ENCODE measurements at regions not wholly inside any gene's neighbourhood (a gene's known extent, or its start where the extent isn't known, plus 50 kb on each side); places are given as distances from the start of the nearest gene placed in this dataset.

DNA sequence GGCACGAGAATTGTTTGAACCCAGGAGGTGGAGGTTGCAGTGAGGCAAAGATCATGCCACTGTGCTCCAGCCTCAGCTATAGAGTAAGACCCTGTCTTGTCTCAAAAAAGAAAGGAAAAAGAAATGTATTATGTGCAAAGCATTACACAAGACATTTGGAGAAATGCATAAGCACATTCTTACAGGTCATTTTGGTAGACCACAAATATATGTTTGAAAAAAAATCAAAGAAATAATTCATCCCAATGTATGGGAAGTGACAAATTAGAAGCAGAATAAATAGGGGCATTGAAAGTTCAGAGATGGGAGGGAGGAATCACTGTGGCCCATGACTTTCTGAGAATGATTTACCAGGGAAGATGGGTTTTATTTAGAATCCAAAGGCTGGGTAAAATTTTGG lies 283.5 kb upstream of the ADAMTS5 start:
- no peak overlapping the region for H3K4me3 ChIP-seq (ENCODE audit: low read depth, low read length)
- no peaks in the 10 kb centered on the region for H3K36me3 ChIP-seq (replicated peaks)
- DNase-seq = no peak
- in situ Hi-C loops (cut with HindIII; ENCODE audit: low pct_ligation_motif_present, low sequenced_read_pairs) = no loop called here
- H3K27ac ChIP-seq = no peak overlapping the region
- TF ChIP-seq, protein P1, sequence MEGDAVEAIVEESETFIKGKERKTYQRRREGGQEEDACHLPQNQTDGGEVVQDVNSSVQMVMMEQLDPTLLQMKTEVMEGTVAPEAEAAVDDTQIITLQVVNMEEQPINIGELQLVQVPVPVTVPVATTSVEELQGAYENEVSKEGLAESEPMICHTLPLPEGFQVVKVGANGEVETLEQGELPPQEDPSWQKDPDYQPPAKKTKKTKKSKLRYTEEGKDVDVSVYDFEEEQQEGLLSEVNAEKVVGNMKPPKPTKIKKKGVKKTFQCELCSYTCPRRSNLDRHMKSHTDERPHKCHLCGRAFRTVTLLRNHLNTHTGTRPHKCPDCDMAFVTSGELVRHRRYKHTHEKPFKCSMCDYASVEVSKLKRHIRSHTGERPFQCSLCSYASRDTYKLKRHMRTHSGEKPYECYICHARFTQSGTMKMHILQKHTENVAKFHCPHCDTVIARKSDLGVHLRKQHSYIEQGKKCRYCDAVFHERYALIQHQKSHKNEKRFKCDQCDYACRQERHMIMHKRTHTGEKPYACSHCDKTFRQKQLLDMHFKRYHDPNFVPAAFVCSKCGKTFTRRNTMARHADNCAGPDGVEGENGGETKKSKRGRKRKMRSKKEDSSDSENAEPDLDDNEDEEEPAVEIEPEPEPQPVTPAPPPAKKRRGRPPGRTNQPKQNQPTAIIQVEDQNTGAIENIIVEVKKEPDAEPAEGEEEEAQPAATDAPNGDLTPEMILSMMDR (IDR thresholded peaks at IDR 0.05; ENCODE audit: low read depth, low read length, missing control alignments) = no peak
- H3K27me3 ChIP-seq (replicated peaks) = no peaks in the 10 kb centered on the region

DNA sequence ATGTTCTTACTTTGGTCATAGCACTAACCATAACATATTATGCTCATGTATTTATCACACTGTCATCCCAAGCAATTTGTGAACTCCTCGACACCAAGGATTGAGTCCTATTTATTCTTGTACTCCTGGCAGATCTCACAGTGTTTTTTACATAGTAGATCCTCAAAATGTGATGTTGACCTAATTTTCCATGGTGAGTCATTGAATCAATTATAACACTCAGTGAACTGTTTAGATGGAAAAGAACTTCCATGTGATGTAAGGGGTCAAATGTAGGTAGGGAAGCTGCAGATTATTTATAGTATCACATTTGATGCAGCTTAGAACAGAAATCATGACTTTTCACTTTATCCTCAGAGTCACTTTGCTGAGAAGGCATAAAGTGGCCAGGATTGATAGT lies 281.9 kb upstream of the ADAMTS5 start:
- H3K27me3 ChIP-seq (replicated peaks) = no peaks in the 10 kb centered on the region
- no peak overlapping the region for H3K4me3 ChIP-seq (ENCODE audit: low read depth, low read length)
- TF ChIP-seq, protein P1 (IDR thresholded peaks at IDR 0.05; ENCODE audit: low read depth, low read length, missing control alignments) = no peak
- no peak overlapping the region for H3K27ac ChIP-seq
- in situ Hi-C loops (cut with HindIII; ENCODE audit: low pct_ligation_motif_present, low sequenced_read_pairs) = no loop called here
- H3K36me3 ChIP-seq (replicated peaks) = no peaks in the 10 kb centered on the region
- DNase-seq = no peak

DNA sequence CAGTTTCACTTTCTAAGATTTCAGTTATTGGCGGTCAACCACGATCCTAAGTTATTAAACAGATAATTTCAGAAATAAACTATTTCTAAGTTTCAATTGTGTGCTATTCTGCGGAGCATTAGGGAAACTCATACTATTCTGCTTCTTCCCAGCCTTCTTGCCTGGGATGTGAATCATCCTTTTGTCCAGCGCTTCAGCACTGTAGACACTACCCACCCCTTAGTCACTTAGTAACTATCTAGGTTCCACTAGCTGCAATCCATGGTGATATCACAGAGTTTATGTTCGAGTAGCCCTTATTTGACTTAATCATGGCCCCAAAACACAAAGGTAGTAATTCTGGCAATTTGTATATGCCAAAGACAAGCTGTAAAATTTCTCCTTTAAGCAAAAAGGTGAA lies 279.9 kb upstream of the ADAMTS5 start:
- H3K4me3 ChIP-seq (ENCODE audit: low read depth, low read length) = no peak overlapping the region

DNA sequence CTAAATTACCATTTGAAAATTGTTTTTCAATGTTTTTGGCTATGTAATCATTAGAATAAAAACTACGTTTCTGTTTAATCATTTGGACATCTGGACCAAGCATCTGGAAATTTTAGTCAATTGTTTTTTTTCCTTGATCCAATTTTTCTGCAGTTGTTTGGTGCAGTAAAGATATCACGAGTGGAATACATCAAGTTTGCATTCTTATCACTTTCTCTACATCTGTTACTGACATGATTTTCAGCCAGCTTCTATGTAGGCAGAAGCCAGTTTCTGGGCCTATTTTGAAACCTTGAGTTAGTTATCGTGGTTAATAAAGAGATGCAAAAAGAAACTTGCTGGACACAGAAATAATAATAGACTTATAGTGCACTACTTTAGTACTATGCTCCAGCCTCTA lies 277.9 kb upstream of the ADAMTS5 start:
- H3K36me3 ChIP-seq (replicated peaks) = no peaks in the 10 kb centered on the region
- DNase-seq = no peak
- H3K4me3 ChIP-seq (ENCODE audit: low read depth, low read length) = no peak overlapping the region
- TF ChIP-seq, protein P1 (IDR thresholded peaks at IDR 0.05; ENCODE audit: low read depth, low read length, missing control alignments) = no peak
- H3K27ac ChIP-seq = no peak overlapping the region
- in situ Hi-C loops (cut with HindIII; ENCODE audit: low pct_ligation_motif_present, low sequenced_read_pairs) = no loop called here
- H3K27me3 ChIP-seq (replicated peaks) = no peaks in the 10 kb centered on the region

More for the DNA sequence above, 279.9 kb upstream of the ADAMTS5 start:
- Histone ChIP-seq H3K36me3 (replicated peaks) (no peaks in the 10 kb centered on the region), H3K27ac (peak overlapping the region; percentile 15), H3K27me3 (replicated peaks) (no peaks in the 10 kb centered on the region)
- peak; percentile 80 for DNase-seq
- in situ Hi-C loops (cut with HindIII; ENCODE audit: low pct_ligation_motif_present, low sequenced_read_pairs) = no loop called here
- TF ChIP-seq, protein P1 (IDR thresholded peaks at IDR 0.05; ENCODE audit: low read depth, low read length, missing control alignments) = no peak

DNA sequence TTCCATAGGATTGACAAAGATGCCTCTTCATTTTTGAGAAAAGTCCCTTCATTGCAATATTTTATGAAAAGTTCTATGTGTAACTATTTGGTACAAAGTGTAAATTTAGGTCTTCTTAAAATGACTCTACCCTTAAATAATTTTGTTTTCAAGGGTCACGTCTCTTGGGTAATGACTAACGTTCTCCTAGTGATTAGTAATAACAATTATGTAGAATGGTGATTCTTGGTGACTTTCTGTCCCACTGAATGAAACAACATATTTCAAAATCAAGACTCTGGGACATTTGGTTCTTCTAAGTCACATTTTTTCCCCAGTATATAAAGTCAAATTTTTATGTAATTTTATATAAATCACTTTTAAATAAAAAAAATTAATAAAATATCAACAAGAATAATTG lies 277.5 kb upstream of the ADAMTS5 start:
- H3K4me3 ChIP-seq (ENCODE audit: low read depth, low read length) = no peak overlapping the region
- DNase-seq = no peak
- in situ Hi-C loops (cut with HindIII; ENCODE audit: low pct_ligation_motif_present, low sequenced_read_pairs) = no loop called here
- no peak overlapping the region for H3K27ac ChIP-seq
- no peaks in the 10 kb centered on the region for H3K27me3 ChIP-seq (replicated peaks)
- TF ChIP-seq, protein P1 (IDR thresholded peaks at IDR 0.05; ENCODE audit: low read depth, low read length, missing control alignments) = no peak
- no peaks in the 10 kb centered on the region for H3K36me3 ChIP-seq (replicated peaks)

DNA sequence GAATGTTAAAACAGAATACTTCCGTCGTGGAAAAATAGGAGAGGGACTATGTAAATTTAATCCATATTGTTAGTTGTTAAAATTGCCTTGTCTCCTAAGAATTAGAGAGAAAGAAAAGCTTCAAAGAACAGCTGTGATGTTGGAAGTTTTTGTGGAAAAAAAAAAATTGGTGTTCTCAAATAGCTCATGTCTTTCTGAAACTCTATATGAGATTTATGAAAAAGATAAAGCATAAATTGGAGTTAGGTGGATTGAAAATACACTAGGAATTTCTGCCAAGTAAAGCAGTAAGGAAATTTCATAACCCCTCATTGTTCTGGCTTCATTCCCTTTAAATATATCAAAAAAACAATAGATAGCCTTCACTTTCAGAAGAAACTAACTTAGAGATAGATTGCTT lies 274.0 kb upstream of the ADAMTS5 start:
- no peak for DNase-seq
- H3K27me3 ChIP-seq (replicated peaks) = no peaks in the 10 kb centered on the region
- TF ChIP-seq, protein P1 (IDR thresholded peaks at IDR 0.05; ENCODE audit: low read depth, low read length, missing control alignments) = no peak
- in situ Hi-C loops (cut with HindIII; ENCODE audit: low pct_ligation_motif_present, low sequenced_read_pairs) = no loop called here
- H3K27ac ChIP-seq = no peak overlapping the region
- no peak overlapping the region for H3K4me3 ChIP-seq (ENCODE audit: low read depth, low read length)
- no peaks in the 10 kb centered on the region for H3K36me3 ChIP-seq (replicated peaks)

Measured in brain microvascular endothelial cell (primary cell).